ENCODE measurements at regions not wholly inside any gene's neighbourhood (a gene's known extent, or its start where the extent isn't known, plus 50 kb on each side); places are given as distances from the start of the nearest gene placed in this dataset.

- no peaks in the 10 kb centered on the region for H3K9me3 ChIP-seq
- H3K27ac ChIP-seq, result no peak overlapping the region
- TF ChIP-seq EP300 (IDR thresholded peaks at IDR 0.05; ENCODE audit: low read depth), result no peak
- TF ChIP-seq POLR2AphosphoS5 (IDR thresholded peaks at IDR 0.05), result no peak
- TF ChIP-seq POLR2A (IDR thresholded peaks at IDR 0.05), result no peak
- TF ChIP-seq, protein P1, sequence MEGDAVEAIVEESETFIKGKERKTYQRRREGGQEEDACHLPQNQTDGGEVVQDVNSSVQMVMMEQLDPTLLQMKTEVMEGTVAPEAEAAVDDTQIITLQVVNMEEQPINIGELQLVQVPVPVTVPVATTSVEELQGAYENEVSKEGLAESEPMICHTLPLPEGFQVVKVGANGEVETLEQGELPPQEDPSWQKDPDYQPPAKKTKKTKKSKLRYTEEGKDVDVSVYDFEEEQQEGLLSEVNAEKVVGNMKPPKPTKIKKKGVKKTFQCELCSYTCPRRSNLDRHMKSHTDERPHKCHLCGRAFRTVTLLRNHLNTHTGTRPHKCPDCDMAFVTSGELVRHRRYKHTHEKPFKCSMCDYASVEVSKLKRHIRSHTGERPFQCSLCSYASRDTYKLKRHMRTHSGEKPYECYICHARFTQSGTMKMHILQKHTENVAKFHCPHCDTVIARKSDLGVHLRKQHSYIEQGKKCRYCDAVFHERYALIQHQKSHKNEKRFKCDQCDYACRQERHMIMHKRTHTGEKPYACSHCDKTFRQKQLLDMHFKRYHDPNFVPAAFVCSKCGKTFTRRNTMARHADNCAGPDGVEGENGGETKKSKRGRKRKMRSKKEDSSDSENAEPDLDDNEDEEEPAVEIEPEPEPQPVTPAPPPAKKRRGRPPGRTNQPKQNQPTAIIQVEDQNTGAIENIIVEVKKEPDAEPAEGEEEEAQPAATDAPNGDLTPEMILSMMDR (IDR thresholded peaks at IDR 0.05), result no peak
- in situ Hi-C loops (cut with MboI; ENCODE audit: low pct_ligation_motif_present in 1 of 4, low pct_unique_long_range_greater_than_20kb in 1 of 4, low sequenced_read_pairs in 3 of 4), result no loop called here
- no peaks in the 10 kb centered on the region for H3K36me3 ChIP-seq
- intact Hi-C loops (cut with DNase I; ENCODE audit: low total_unique reads), result no loop called here
- DNase-seq, result no peak
- peaks cover 0 to 5% (median under 1%) of the 10 kb centered on the region in 4 donors for H3K4me1 ChIP-seq
- H3K27me3 ChIP-seq, result peaks cover 78% of the 10 kb centered on the region
- H3K4me3 ChIP-seq, result no peak overlapping the region
- WGBS, 2 donors (ENCODE audit: low coverage in 1 of 2), result 72 to 77% methylated on average over 3 of the region's 3 CpGs
Observed at GRCh38 chr12:65747338-65747737, 76.9 kb upstream of the HMGA2 start.

GRCh38 chr12:65748332-65748731, 76.0 kb upstream of the HMGA2 start:
- Histone ChIP-seq H3K4me3 (no peak overlapping the region), H3K27ac (no peak overlapping the region), H3K36me3 (no peaks in the 10 kb centered on the region), H3K27me3 (peaks cover 72% of the 10 kb centered on the region), H3K4me1 (no peaks in the 10 kb centered on the region), H3K9me3 (no peaks in the 10 kb centered on the region)
- DNase-seq, result no peak
- no peak for TF ChIP-seq POLR2AphosphoS5 (IDR thresholded peaks at IDR 0.05)
- TF ChIP-seq, protein P1 (IDR thresholded peaks at IDR 0.05), result no peak
- TF ChIP-seq POLR2A (IDR thresholded peaks at IDR 0.05), result no peak
- TF ChIP-seq EP300 (IDR thresholded peaks at IDR 0.05; ENCODE audit: low read depth), result no peak
- in situ Hi-C loops (cut with MboI; ENCODE audit: low pct_ligation_motif_present in 1 of 4, low pct_unique_long_range_greater_than_20kb in 1 of 4, low sequenced_read_pairs in 3 of 4) (no loop called here), intact Hi-C loops (cut with DNase I; ENCODE audit: low total_unique reads) (no loop called here)
- 83 to 88% methylated on average over 2 of the region's 2 CpGs for WGBS, 2 donors (ENCODE audit: low coverage in 1 of 2)

DNA sequence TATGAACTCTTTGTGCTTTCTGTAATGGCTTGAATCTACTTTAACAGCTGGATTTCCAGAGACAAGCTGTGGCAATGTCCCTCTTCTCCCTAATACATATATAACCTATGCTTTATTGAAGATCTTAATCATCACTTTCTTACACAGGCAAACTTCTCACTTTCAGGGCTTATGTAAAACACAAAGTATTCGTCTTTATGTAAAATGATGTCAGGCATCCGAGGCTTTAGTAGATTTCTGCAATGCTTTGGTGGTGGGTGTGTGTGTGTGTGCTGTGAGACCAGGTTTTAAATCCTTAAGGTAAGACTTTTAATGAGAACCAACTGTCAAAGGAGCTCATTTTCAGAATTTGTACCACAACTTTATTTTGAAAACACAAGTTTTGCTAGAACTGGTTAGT, 70.0 kb upstream of the HMGA2 start:
- TF ChIP-seq POLR2A (IDR thresholded peaks at IDR 0.05) (no peak), POLR2AphosphoS5 (IDR thresholded peaks at IDR 0.05) (no peak), EP300 (IDR thresholded peaks at IDR 0.05; ENCODE audit: low read depth) (no peak)
- TF ChIP-seq, protein P1 (IDR thresholded peaks at IDR 0.05), result no peak
- intact Hi-C loops (cut with DNase I; ENCODE audit: low total_unique reads), result no loop called here
- DNase-seq, result no peak
- Histone ChIP-seq H3K4me1 (no peaks in the 10 kb centered on the region), H3K36me3 (no peaks in the 10 kb centered on the region), H3K4me3 (no peak overlapping the region), H3K27ac (no peak overlapping the region), H3K27me3 (peaks cover 20% of the 10 kb centered on the region), H3K9me3 (no peaks in the 10 kb centered on the region)
- in situ Hi-C loops (cut with MboI; ENCODE audit: low pct_ligation_motif_present in 1 of 4, low pct_unique_long_range_greater_than_20kb in 1 of 4, low sequenced_read_pairs in 3 of 4), result no loop called here
- WGBS, 2 donors (ENCODE audit: low coverage in 1 of 2), result 77 to 84% methylated on average over 2 of the region's 2 CpGs

GRCh38 chr12:65754744-65755595, 69.3 kb upstream of the HMGA2 start:
- no peak for DNase-seq
- intact Hi-C loops (cut with DNase I; ENCODE audit: low total_unique reads) (no loop called here), in situ Hi-C loops (cut with MboI; ENCODE audit: low pct_ligation_motif_present in 1 of 4, low pct_unique_long_range_greater_than_20kb in 1 of 4, low sequenced_read_pairs in 3 of 4) (no loop called here)
- Histone ChIP-seq H3K27ac (no peak overlapping the region), H3K36me3 (no peaks in the 10 kb centered on the region), H3K4me3 (no peak overlapping the region), H3K27me3 (peaks cover 16% of the 10 kb centered on the region), H3K9me3 (no peaks in the 10 kb centered on the region), H3K4me1 (no peaks in the 10 kb centered on the region)
- WGBS, 2 donors (ENCODE audit: low coverage in 1 of 2), result 52 to 54% methylated on average over 5 to 8 of the region's 8 CpGs
- TF ChIP-seq POLR2AphosphoS5 (IDR thresholded peaks at IDR 0.05), result no peak
- TF ChIP-seq, protein P1 (IDR thresholded peaks at IDR 0.05), result no peak
- no peak for TF ChIP-seq EP300 (IDR thresholded peaks at IDR 0.05; ENCODE audit: low read depth)
- no peak for TF ChIP-seq POLR2A (IDR thresholded peaks at IDR 0.05)

All from transverse colon (tissue), 4 donors.